Stimulated activated CD8-positive, alpha-beta memory T cell treated with anti-CD3 and anti-CD28 coated beads, Interleukin-15, amount 100 ng/mL, for 24 hours (primary cell): ENCODE measurements at regions not wholly inside any gene's neighbourhood (a gene's known extent, or its start where the extent isn't known, plus 50 kb on each side); places are given as distances from the start of the nearest gene placed in this dataset.

Experiments
- DNase-seq: peaks from one replicate; pipeline ENCODE4 v3.0.0-alpha.2; 2020; ENCODE audit warnings: low read depth

DNA sequence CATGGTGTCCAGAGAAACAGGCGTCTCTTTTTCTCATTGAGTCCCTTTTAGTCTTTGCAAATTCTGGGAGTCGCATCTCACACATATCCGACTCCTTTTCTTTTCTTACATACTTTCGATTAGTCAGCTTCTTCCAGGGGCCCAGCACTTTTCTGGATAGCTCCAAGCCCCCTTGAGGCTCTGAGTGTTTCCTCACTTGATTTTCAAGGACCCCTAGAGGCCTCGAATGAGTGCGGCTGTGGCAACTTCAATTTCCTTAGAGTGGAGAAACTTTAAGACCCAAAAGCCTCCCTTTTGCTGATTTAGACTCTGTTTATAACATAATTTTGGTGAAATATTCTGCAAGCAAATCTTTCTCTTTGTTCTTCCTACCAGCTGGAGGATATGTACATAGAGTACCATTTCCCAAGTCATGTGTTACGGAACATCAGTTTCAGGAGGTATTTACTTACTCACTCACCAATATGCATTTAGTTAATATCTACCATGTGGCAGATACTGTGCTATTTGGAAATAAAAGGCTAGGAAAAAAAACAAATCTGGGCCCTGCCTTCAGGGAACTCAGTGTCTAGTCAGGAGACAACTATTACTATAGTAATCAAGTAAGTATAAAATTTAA is 555.2 kb downstream of the REEP3 start:
- no peak for DNase-seq

DNA sequence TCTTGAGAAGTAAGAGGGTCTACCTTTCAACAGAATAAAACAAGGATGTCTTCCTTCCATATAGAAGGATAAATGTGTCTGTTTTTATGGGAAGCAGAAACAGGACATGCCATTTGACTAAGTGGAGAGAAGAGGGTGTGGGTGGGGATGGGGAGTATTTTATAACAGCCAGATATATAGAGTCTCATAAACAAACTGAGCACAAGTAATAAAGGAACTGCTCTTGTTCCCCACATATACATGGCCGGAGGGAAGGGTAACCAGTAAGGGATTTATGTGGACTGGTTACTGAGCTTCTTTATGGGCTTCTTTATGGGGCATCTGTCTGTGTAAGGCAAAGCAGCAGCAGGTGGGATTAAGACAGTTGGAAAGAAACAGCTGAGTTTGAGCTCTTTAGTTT is 558.1 kb downstream of the REEP3 start:
- DNase-seq: no peak

DNA sequence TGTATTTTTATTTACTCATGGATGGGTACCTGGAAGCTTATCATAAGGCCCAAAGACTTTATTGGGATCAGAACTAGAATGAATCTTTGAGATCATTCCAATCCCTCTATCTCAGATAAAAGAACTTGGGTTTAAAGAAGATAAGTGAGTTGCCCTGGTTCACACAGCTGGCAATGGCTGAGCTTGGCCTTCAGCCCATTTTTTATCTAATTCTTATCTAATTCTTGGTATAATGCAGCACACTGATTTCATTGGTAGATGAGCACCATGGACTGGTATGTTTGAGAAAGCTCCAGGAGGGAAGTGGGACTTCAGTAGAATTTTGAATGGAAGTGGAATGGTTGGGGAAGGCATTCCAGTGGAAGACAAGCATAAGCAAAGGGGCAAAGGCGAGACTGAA is 558.9 kb downstream of the REEP3 start:
- DNase-seq: no peak

- DNase-seq: no peak
Measured at GRCh38 chr10:64081947-64082482, 560.8 kb downstream of the REEP3 start.

- DNase-seq: no peak
Measured at GRCh38 chr10:64086083-64086767, 565.0 kb downstream of the REEP3 start.

GRCh38 chr10:64089648-64090047 is 568.4 kb downstream of the REEP3 start:
- DNase-seq: no peak

DNA sequence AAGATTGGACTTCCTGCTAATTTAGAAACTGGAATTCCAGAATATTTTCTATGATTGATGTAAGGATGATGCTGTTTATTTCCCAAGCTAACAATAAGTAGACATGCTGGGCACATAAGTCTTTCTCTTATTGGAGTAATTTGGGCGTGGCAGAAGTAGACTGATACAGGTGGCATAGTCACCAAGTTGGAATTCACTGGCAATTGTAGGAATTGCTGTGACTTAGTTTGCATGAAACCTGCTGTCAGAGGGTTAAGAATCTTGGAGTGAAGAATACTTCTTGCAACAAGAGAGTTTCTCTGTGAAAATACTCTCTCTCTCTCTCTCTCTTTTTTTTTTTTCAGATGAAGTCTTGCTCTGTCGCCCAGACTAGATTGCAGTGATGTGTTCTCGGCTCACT is 569.7 kb downstream of the REEP3 start:
- DNase-seq: no peak

DNA sequence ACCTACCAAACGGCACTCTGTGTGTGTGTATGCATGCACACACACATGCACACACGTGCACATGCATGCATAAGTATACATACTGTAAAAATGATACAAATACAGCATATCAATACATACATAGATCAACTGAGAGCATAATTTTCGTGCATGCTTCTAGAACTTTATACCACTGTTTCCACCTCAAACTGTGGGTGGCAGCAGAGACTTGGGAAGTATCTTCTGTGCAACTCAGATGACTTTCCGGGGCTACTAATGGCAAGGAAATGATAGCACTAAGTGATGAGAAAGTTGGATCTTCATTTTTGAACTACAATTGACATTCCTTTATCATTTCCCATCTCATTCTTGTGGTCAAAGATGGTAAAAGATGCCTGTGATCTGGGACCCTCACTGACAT is 570.7 kb downstream of the REEP3 start:
- no peak for DNase-seq

- no peak for DNase-seq
Measured at GRCh38 chr10:64093304-64093703, 572.1 kb downstream of the REEP3 start.

- no peak for DNase-seq
Measured at GRCh38 chr10:64093946-64094535, 572.8 kb downstream of the REEP3 start.

DNA sequence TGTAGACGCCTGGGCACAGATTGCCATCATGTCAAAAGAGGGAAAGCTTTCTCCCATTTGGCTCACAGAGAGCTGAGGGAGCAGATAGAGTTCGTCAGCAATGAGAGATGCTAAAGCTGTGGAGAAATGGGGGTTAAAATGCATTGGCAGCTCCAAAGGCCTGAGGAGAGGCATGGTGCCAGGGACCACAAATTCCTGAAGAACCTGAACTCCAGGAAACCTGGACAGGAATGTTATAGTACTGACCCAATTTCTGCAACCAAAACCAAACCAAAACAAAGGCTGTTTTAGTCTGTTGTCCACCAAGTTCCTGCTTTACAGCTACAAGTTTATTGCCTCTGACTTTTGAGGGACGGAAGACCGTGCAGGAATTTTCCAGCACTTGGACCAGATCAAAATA is 575.7 kb downstream of the REEP3 start:
- DNase-seq: no peak

DNA sequence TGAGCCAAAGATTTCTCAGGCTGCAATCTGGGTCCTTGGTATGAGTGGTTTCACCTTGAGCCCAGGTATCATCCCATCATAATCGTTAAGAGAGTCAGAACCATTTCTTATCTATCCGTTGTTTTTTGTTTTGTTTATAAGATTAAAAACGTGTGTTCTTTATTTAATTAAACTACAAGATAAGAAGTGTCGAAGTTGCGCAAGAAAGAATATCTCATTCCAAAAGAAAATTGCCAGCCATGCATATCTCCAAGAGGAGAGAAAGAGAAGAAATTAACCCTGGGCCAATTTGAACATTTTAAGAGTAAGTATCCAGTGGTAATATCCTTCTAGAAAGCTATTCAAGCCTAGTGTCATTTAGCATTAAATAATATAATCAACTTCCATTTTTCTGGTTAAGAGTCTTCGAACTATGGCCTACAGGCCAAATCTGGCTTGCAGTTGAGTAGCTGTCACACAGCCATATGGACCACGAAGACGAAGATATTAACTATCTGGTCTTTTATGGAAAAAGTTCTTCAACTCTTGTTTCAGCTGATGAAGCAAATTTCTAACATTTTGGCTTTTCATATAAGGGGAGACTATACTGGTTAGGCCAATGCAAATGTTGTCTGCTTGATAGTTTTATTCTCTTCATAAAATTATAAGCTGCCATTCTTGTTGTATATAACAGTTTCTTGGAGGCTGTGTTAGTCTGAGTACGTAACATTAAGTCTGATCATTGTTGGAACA is 576.4 kb downstream of the REEP3 start:
- no peak for DNase-seq

GRCh38 chr10:64098994-64099393 is 577.8 kb downstream of the REEP3 start:
- DNase-seq: no peak

GRCh38 chr10:64101606-64102263 is 580.5 kb downstream of the REEP3 start:
- DNase-seq: no peak

DNA sequence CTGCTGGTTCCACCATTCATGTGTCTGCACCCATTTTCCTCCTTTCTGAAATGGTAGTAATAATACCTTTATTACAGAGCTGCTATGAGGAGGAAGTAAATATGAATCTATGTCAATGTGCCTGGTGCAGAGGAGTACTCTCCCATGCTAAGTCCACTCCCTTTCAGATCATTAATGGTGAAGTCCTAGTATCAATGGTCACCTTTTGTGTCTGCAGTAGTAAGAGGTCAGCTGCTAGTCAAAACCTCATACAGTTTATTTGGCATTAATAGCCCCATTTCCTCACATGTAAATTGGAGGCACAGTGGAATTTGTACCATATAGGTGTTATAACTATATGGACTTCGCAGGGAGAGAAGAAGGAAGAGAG is 581.0 kb downstream of the REEP3 start:
- DNase-seq: no peak

- DNase-seq: no peak
Measured at GRCh38 chr10:64102916-64103315, 581.7 kb downstream of the REEP3 start.

GRCh38 chr10:64103750-64104470 is 582.7 kb downstream of the REEP3 start:
- DNase-seq: no peak

- no peak for DNase-seq
Measured at GRCh38 chr10:64109926-64110495, 588.8 kb downstream of the REEP3 start.

GRCh38 chr10:64112701-64113355 is 591.6 kb downstream of the REEP3 start:
- DNase-seq: no peak

- no peak for DNase-seq
Measured at GRCh38 chr10:64113375-64113774, 592.2 kb downstream of the REEP3 start.

- no peak for DNase-seq
Measured at GRCh38 chr10:64113792-64114191, 592.6 kb downstream of the REEP3 start.
